HEK293 (cell line): ENCODE measurements at regions not wholly inside any gene's neighbourhood (a gene's known extent, or its start where the extent isn't known, plus 50 kb on each side); places are given as distances from the start of the nearest gene placed in this dataset.

Source experiments
- CTCF ChIA-PET: fragments of 350-600 bp; formaldehyde crosslinking; extraction: SDS; loops from one replicate; lab custom pipeline; 2021; ENCODE audit warnings: antibody characterized with exemption; lab: Yijun Ruan, JAX
- POLR2A ChIA-PET: fragments of 300-600 bp; formaldehyde crosslinking; extraction: SDS; loops from one replicate; lab custom pipeline; 2020; ENCODE audit warnings: antibody characterized with exemption, inconsistent platforms; lab: Yijun Ruan, JAX
- H3K27ac ChIP-seq: fragments of 200-500 bp; sonication (Bioruptor generic); 2 replicates; pipeline ENCODE4 v1.5.1; 2014; ENCODE audit warnings: low read depth, low read length, control low read depth, inconsistent platforms; ENCODE audit errors: extremely low read depth
- H3K36me3 ChIP-seq, 2 experiments: fragments of 200-500 bp in 1 of 2; sonication (Bioruptor generic) in 1 of 2; 1 replicate in 1 of 2; 2 replicates in 1 of 2; pipeline ENCODE4 v1.5.1; 2014 to 2017; ENCODE audit warnings: inconsistent platforms in 2 of 2, low read length in 2 of 2; ENCODE audit not compliant: control insufficient read depth in 2 of 2, insufficient read depth in 1 of 2
- H3K4me1 ChIP-seq: fragments of 200-500 bp; sonication (Bioruptor generic); 2 replicates; pipeline ENCODE4 v1.5.1; 2014; ENCODE audit warnings: mild to moderate bottlenecking, low read length, inconsistent platforms; ENCODE audit not compliant: control insufficient read depth, insufficient read depth
- H3K4me3 ChIP-seq: 2 replicates; pipeline ENCODE4 v1.5.1; 2011; ENCODE audit warnings: low read depth, mild to moderate bottlenecking, control low read depth, low read length, moderate library complexity
- H3K9me3 ChIP-seq: fragments of 200-500 bp; sonication (Bioruptor generic); 2 replicates; pipeline ENCODE4 v1.5.1; 2014; ENCODE audit warnings: low read depth, low read length, inconsistent platforms; ENCODE audit not compliant: control insufficient read depth, insufficient read depth
- IKZF3 ChIP-seq: fragments of 450-650 bp; IDR thresholded peaks from 2 replicates; pipeline ENCODE4 v1.5.0; 2018; ENCODE audit warnings: missing biosample characterization, mild to moderate bottlenecking, missing genetic modification characterization, moderate library complexity
- SCRT1 ChIP-seq: fragments of 450-650 bp; formaldehyde crosslinking; IDR thresholded peaks from 2 replicates; pipeline ENCODE4 v1.5.1; 2016; ENCODE audit warnings: missing biosample characterization, missing genetic modification characterization, borderline replicate concordance
- SP7 ChIP-seq: fragments of 450-650 bp; formaldehyde crosslinking; IDR thresholded peaks from 2 replicates; pipeline ENCODE4 v1.5.1; 2016; ENCODE audit warnings: missing biosample characterization, missing genetic modification characterization
- ZFHX2 ChIP-seq: fragments of 450-650 bp; formaldehyde crosslinking; conservative IDR thresholded peaks from 2 replicates; pipeline ENCODE4 v1.5.1; 2016; ENCODE audit warnings: missing biosample characterization, missing genetic modification characterization
- ZNF121 ChIP-seq: fragments of 450-650 bp; formaldehyde crosslinking; IDR thresholded peaks from 2 replicates; pipeline ENCODE4 v1.5.1; 2016; ENCODE audit warnings: missing biosample characterization, missing genetic modification characterization
- ZNF132 ChIP-seq: fragments of 450-650 bp; formaldehyde crosslinking; IDR thresholded peaks from 2 replicates; pipeline ENCODE4 v1.5.1; 2017; ENCODE audit warnings: missing biosample characterization, missing genetic modification characterization, borderline replicate concordance
- ZNF146 ChIP-seq: fragments of 450-650 bp; formaldehyde crosslinking; IDR thresholded peaks from 2 replicates; pipeline ENCODE4 v1.5.1; 2016; ENCODE audit warnings: missing biosample characterization, missing genetic modification characterization
- ZNF2 ChIP-seq: fragments of 450-650 bp; formaldehyde crosslinking; IDR thresholded peaks from 2 replicates; pipeline ENCODE4 v1.5.1; 2016; ENCODE audit warnings: missing biosample characterization, missing genetic modification characterization
- ZNF221 ChIP-seq: fragments of 450-650 bp; formaldehyde crosslinking; IDR thresholded peaks from 2 replicates; pipeline ENCODE4 v1.5.1; 2017; ENCODE audit warnings: missing biosample characterization, missing genetic modification characterization, borderline replicate concordance
- ZNF302 ChIP-seq: fragments of 450-650 bp; formaldehyde crosslinking; IDR thresholded peaks from 2 replicates; pipeline ENCODE4 v1.5.1; 2016; ENCODE audit warnings: missing biosample characterization, missing genetic modification characterization, low read depth
- ZNF335 ChIP-seq: fragments of 450-650 bp; formaldehyde crosslinking; conservative IDR thresholded peaks from 2 replicates; pipeline ENCODE4 v1.5.1; 2016; ENCODE audit warnings: missing biosample characterization, missing genetic modification characterization
- ZNF350 ChIP-seq: fragments of 450-650 bp; formaldehyde crosslinking; IDR thresholded peaks from 2 replicates; pipeline ENCODE4 v1.5.0; 2017; ENCODE audit warnings: missing biosample characterization, mild to moderate bottlenecking, missing genetic modification characterization
- ZNF354C ChIP-seq: fragments of 450-650 bp; formaldehyde crosslinking; IDR thresholded peaks from 2 replicates; pipeline ENCODE4 v1.5.1; 2016; ENCODE audit warnings: missing biosample characterization, missing genetic modification characterization, low read depth, borderline replicate concordance
- ZNF560 ChIP-seq: fragments of 450-650 bp; formaldehyde crosslinking; IDR thresholded peaks from 2 replicates; pipeline ENCODE4 v1.5.1; 2017; ENCODE audit warnings: missing biosample characterization, missing genetic modification characterization, borderline replicate concordance
- ZNF585B ChIP-seq: fragments of 450-650 bp; formaldehyde crosslinking; IDR thresholded peaks from 2 replicates; pipeline ENCODE4 v1.5.1; 2016; ENCODE audit warnings: missing biosample characterization, missing genetic modification characterization
- ZNF830 ChIP-seq: fragments of 450-650 bp; IDR thresholded peaks from 2 replicates; pipeline ENCODE4 v1.5.0; 2018; ENCODE audit warnings: missing biosample characterization, missing genetic modification characterization, low read depth, mild to moderate bottlenecking, moderate library complexity
- TF ChIP-seq, protein P1 (sequence below): IDR thresholded peaks from 2 replicates; pipeline ENCODE4 v1.6.1; 2011; ENCODE audit warnings: mild to moderate bottlenecking, low read depth, low read length, borderline replicate concordance
- TF ChIP-seq, protein P2 (sequence below): fragments of 450-650 bp; formaldehyde crosslinking; IDR thresholded peaks from 2 replicates; pipeline ENCODE4 v1.5.1; 2016; ENCODE audit warnings: missing biosample characterization, missing genetic modification characterization
- TF ChIP-seq, protein P3 (sequence below): fragments of 450-650 bp; formaldehyde crosslinking; IDR thresholded peaks from 2 replicates; pipeline ENCODE4 v1.5.1; 2016; ENCODE audit warnings: missing biosample characterization, missing genetic modification characterization
- TF ChIP-seq, protein P4 (sequence below): fragments of 450-650 bp; formaldehyde crosslinking; IDR thresholded peaks from 2 replicates; pipeline ENCODE4 v1.5.1; 2016; ENCODE audit warnings: missing biosample characterization, missing genetic modification characterization

DNA sequence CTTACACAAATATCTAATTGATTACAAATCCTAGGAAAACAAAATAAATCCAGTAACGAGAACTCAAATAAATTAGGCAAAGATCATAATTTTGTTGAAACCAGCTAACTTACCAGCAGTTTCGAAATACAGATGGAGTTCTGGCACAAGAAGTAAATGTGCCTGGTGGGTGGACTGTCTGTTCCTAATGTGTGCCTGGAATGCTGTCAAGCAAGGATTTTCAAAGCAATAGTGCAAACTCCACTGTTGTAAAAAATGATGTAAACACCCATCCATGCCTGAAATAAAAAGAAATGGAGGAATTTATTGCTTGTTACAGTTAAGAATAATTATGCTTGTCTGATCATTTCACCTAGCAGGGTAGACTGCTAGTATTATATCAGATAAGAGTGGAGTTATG is 423.9 kb upstream of the MAP2 start:
- H3K36me3 ChIP-seq: no peaks in the 10 kb centered on the region
- H3K9me3 ChIP-seq: no peaks in the 10 kb centered on the region
- H3K4me1 ChIP-seq: no peaks in the 10 kb centered on the region
- no peak overlapping the region for H3K4me3 ChIP-seq
- CTCF ChIA-PET: no interaction called here
- H3K27ac ChIP-seq: no peak overlapping the region
- POLR2A ChIA-PET: no interaction called here
- TF ChIP-seq ZNF830 (tag by site-specific recombination): no peak

DNA sequence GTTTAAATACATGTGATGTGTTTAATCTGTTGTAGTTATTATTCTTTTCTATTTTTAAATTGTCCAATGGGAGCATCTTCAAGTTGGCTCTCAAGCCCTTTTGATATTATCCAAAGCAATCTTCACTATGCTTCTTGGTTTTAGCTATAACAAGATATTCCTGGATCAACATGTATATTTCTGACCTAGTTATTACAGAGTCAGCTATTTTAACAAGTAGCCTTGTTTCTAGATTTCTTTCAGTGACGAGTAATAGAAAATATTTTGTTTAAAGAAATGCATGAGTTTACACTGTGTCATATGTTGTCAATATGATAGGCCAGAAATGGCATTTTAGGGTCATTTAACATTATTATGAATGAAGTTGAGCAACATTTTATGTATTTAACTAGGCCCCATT is 421.8 kb upstream of the MAP2 start:
- CTCF ChIA-PET: no interaction called here
- TF ChIP-seq ZNF354C (tag by site-specific recombination) (no peak), SCRT1 (tag by site-specific recombination) (no peak), ZFHX2 (tag by site-specific recombination) (no peak)
- no peaks in the 10 kb centered on the region for H3K9me3 ChIP-seq

DNA sequence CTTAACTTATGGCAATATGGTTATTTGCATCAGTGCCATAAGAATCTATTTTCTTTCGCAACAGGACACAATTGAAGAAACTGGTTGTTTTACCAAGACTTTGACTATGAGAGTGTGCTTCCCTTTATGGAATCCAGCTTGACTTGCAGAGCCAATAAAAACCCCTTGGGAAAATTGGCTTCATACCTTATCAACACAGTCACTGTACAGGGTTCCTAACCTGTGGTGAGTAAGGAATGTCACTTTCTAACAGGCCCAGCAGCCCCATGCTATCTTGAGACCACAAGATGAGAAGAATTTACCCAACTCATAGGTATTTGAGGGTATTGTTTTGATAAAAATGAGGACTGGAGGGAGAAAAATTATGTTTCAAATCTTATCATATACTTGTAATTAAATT is 418.5 kb upstream of the MAP2 start:
- TF ChIP-seq ZNF560 (tag by site-specific recombination) (no peak), SP7 (tag by site-specific recombination) (no peak), ZNF2 (no peak), ZNF221 (tag by site-specific recombination) (no peak)
- TF ChIP-seq, protein P1, sequence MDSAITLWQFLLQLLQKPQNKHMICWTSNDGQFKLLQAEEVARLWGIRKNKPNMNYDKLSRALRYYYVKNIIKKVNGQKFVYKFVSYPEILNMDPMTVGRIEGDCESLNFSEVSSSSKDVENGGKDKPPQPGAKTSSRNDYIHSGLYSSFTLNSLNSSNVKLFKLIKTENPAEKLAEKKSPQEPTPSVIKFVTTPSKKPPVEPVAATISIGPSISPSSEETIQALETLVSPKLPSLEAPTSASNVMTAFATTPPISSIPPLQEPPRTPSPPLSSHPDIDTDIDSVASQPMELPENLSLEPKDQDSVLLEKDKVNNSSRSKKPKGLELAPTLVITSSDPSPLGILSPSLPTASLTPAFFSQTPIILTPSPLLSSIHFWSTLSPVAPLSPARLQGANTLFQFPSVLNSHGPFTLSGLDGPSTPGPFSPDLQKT: no peak
- TF ChIP-seq, protein P2, sequence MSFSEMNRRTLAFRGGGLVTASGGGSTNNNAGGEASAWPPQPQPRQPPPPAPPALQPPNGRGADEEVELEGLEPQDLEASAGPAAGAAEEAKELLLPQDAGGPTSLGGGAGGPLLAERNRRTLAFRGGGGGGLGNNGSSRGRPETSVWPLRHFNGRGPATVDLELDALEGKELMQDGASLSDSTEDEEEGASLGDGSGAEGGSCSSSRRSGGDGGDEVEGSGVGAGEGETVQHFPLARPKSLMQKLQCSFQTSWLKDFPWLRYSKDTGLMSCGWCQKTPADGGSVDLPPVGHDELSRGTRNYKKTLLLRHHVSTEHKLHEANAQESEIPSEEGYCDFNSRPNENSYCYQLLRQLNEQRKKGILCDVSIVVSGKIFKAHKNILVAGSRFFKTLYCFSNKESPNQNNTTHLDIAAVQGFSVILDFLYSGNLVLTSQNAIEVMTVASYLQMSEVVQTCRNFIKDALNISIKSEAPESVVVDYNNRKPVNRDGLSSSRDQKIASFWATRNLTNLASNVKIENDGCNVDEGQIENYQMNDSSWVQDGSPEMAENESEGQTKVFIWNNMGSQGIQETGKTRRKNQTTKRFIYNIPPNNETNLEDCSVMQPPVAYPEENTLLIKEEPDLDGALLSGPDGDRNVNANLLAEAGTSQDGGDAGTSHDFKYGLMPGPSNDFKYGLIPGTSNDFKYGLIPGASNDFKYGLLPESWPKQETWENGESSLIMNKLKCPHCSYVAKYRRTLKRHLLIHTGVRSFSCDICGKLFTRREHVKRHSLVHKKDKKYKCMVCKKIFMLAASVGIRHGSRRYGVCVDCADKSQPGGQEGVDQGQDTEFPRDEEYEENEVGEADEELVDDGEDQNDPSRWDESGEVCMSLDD (tag by site-specific recombination): no peak
- TF ChIP-seq, protein P3, sequence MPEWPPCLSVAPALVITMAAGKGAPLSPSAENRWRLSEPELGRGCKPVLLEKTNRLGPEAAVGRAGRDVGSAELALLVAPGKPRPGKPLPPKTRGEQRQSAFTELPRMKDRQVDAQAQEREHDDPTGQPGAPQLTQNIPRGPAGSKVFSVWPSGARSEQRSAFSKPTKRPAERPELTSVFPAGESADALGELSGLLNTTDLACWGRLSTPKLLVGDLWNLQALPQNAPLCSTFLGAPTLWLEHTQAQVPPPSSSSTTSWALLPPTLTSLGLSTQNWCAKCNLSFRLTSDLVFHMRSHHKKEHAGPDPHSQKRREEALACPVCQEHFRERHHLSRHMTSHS (tag by site-specific recombination): no peak
- H3K4me3 ChIP-seq: no peak overlapping the region
- ChIA-PET CTCF (no interaction called here), POLR2A (no interaction called here)
- H3K27ac ChIP-seq: no peak overlapping the region
- H3K9me3 ChIP-seq: no peaks in the 10 kb centered on the region
- no peaks in the 10 kb centered on the region for H3K4me1 ChIP-seq
- H3K36me3 ChIP-seq: no peaks in the 10 kb centered on the region

More for the DNA sequence above, 421.8 kb upstream of the MAP2 start:
- Histone ChIP-seq H3K36me3 (no peaks in the 10 kb centered on the region), H3K4me3 (no peak overlapping the region), H3K27ac (no peak overlapping the region), H3K4me1 (no peaks in the 10 kb centered on the region)
- POLR2A ChIA-PET: no interaction called here

DNA sequence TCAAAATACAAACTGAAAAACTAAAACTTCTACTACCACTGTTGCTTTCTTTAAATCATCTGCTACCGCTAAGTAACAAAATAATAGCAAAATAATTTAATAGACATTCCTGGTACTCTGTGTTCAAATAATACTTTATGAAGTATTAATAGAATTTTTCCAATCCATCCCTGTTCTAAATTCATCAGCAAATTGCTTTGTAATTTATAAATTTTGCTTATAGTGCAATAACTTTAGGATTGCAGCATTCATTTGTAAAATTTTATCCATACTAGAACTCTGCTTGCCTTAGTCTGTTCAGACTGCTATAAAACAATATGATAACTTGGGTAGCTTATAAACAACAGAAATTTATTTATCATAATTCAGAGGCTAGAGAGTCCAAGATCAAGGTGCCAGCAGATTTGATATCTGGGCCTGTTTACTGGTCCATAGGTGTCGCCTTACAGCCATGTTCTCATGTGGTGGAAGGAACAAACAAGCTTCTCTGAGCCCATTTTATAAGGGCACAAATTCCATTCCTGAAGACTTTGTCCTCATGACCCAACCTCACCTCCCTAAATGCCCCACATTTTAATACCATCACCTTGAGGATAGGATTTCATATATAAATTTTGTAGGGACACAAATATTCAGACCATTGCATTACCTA is 415.1 kb upstream of the MAP2 start:
- Histone ChIP-seq H3K27ac (no peak overlapping the region), H3K4me3 (no peak overlapping the region), H3K4me1 (no peaks in the 10 kb centered on the region), H3K36me3 (no peaks in the 10 kb centered on the region), H3K9me3 (no peaks in the 10 kb centered on the region)
- ChIA-PET CTCF (no interaction called here), POLR2A (no interaction called here)
- TF ChIP-seq ZNF335 (tag by site-specific recombination): no peak
- no peak for TF ChIP-seq ZNF350 (tag by site-specific recombination)
- no peak for TF ChIP-seq IKZF3 (tag by site-specific recombination)
- no peak for TF ChIP-seq ZNF132 (tag by site-specific recombination)
- TF ChIP-seq, protein P4, sequence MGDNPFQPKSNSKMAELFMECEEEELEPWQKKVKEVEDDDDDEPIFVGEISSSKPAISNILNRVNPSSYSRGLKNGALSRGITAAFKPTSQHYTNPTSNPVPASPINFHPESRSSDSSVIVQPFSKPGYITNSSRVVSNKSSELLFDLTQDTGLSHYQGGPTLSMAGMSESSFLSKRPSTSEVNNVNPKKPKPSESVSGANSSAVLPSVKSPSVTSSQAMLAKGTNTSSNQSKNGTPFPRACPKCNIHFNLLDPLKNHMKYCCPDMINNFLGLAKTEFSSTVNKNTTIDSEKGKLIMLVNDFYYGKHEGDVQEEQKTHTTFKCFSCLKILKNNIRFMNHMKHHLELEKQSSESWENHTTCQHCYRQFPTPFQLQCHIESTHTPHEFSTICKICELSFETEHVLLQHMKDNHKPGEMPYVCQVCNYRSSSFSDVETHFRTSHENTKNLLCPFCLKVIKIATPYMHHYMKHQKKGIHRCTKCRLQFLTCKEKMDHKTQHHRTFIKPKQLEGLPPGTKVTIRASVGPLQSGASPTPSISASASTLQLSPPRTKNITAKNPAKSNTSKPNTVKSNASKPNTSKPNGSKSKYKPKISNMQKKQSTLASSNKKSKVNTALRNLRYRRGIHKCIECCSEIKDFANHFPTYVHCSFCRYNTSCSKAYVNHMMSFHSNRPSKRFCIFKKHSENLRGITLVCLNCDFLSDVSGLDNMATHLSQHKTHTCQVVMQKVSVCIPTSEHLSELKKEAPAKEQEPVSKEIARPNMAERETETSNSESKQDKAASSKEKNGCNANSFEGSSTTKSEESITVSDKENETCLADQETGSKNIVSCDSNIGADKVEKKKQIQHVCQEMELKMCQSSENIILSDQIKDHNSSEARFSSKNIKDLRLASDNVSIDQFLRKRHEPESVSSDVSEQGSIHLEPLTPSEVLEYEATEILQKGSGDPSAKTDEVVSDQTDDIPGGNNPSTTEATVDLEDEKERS (tag by site-specific recombination): no peak
- no peak for TF ChIP-seq ZNF302 (tag by site-specific recombination)
- no peak for TF ChIP-seq ZNF146 (tag by site-specific recombination)
- TF ChIP-seq ZNF585B (tag by site-specific recombination): no peak
- TF ChIP-seq ZNF121 (tag by site-specific recombination): no peak
